ENCODE measurements at regions not wholly inside any gene's neighbourhood (a gene's known extent, or its start where the extent isn't known, plus 50 kb on each side); places are given as distances from the start of the nearest gene placed in this dataset.

DNA sequence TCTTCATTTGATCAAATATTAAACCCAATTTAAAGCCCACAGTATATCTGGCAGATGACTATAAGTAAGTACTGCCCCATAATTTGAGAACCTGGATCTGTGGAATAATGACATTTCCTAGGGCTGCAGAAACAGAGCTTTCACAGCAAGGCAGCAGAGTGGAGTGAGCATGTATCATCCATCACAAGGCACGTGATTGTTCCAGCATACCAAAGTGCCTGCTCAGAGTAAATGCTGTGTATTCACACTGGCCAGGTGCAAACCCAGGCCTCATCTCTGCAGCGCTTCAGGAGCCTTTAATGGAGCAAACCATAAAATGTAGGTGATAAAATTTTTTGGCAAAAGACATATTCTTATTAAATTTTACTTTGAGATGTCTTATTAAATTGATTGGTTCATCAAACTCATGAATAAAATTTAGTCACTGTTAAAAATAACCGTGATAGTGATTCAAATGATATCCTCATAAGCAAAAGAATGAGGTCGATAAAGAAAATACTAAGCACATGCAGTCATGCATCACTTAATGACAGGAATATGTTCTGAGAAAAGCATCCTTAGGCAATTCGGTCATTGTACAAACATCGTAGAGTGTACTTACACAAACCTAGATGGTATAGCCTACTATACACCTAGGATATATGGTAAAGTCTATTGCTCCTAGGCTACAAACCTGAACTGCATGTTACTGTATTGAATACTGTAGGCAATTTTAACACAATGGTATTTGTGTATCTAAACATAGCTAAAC, 99.3 kb upstream of the SLC24A5 start:
- H3K27ac ChIP-seq = no peak overlapping the region
- H4K20me1 ChIP-seq (ENCODE audit: low read depth) = no peaks in the 10 kb centered on the region
- Mint-ChIP-seq H3K36me3 (no peaks in the 10 kb centered on the region), H3K4me1 (peaks cover 2% of the 10 kb centered on the region), H3K4me3 (no peak overlapping the region), H3K27me3 (ENCODE audit: insufficient read depth, low read depth) (no peaks in the 10 kb centered on the region), H3K9me3 (no peaks in the 10 kb centered on the region), H3K27ac (no peak overlapping the region)
- no peaks in the 10 kb centered on the region for H3K27me3 ChIP-seq
- TF ChIP-seq EZH2 (IDR thresholded peaks at IDR 0.05) = no peak
- TF ChIP-seq CTCF (IDR thresholded peaks at IDR 0.05) = no peak
- no peak for TF ChIP-seq EZH2phosphoT487 (IDR thresholded peaks at IDR 0.05)
- H3K9me3 ChIP-seq (ENCODE audit: low read depth) = no peaks in the 10 kb centered on the region
- no peaks in the 10 kb centered on the region for H3K79me2 ChIP-seq (ENCODE audit: low read depth)
- DNase-seq (ENCODE audit: low spot score) = no peak
- no peaks in the 10 kb centered on the region for H3K4me1 ChIP-seq
- H3K4me3 ChIP-seq = no peak overlapping the region
- H3F3A ChIP-seq (ENCODE audit: low read depth) = no peaks in the 10 kb centered on the region
- H3K9ac ChIP-seq = no peak overlapping the region
- no peak overlapping the region for H3K4me2 ChIP-seq
- H3K36me3 ChIP-seq = no peaks in the 10 kb centered on the region
- no peak overlapping the region for H2AFZ ChIP-seq (replicated peaks)

DNA sequence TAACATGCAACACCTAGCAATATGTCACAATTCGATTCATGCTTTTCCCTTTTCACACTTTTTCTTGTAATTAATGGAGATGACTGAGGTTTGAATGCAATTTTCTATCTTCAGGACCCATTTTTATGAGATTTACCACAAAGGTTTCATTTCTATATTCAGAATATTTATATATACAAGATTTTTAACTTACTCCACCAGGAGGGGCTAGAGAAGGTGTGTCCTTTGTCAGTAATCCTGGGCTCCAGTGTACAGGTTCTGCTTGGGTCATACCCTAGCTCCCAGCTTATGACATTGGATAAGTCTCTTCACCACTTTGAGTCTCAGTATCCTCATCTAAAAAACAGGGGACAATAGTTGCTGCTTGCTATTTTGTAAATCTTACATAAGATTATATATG, 95.7 kb upstream of the SLC24A5 start:
- DNase-seq (ENCODE audit: low spot score) = no peak
- H3K4me3 Mint-ChIP-seq = no peak overlapping the region

GRCh38 chr15:48028712-48029111, 92.1 kb upstream of the SLC24A5 start:
- no peaks in the 10 kb centered on the region for H3F3A ChIP-seq (ENCODE audit: low read depth)
- H3K4me2 ChIP-seq = no peak overlapping the region
- DNase-seq (ENCODE audit: low spot score) = no peak
- H3K4me3 ChIP-seq = no peak overlapping the region
- no peaks in the 10 kb centered on the region for H3K27me3 Mint-ChIP-seq (ENCODE audit: insufficient read depth, low read depth)
- no peaks in the 10 kb centered on the region for H3K79me2 ChIP-seq (ENCODE audit: low read depth)
- H3K27ac ChIP-seq = no peak overlapping the region
- no peaks in the 10 kb centered on the region for H4K20me1 ChIP-seq (ENCODE audit: low read depth)
- H3K27ac Mint-ChIP-seq = no peak overlapping the region
- TF ChIP-seq EZH2phosphoT487 (IDR thresholded peaks at IDR 0.05) (no peak), CTCF (IDR thresholded peaks at IDR 0.05) (no peak), EZH2 (IDR thresholded peaks at IDR 0.05) (no peak)
- no peaks in the 10 kb centered on the region for H3K4me1 ChIP-seq
- no peaks in the 10 kb centered on the region for H3K36me3 ChIP-seq
- H3K36me3 Mint-ChIP-seq = no peaks in the 10 kb centered on the region
- peaks cover 2% of the 10 kb centered on the region for H3K9me3 Mint-ChIP-seq
- H2AFZ ChIP-seq (replicated peaks) = no peak overlapping the region
- H3K9me3 ChIP-seq (ENCODE audit: low read depth) = no peaks in the 10 kb centered on the region
- no peaks in the 10 kb centered on the region for H3K27me3 ChIP-seq
- H3K4me1 Mint-ChIP-seq = no peaks in the 10 kb centered on the region
- H3K9ac ChIP-seq = no peak overlapping the region
- no peak overlapping the region for H3K4me3 Mint-ChIP-seq

More for the DNA sequence above, 95.7 kb upstream of the SLC24A5 start:
- Histone ChIP-seq H3K79me2 (ENCODE audit: low read depth) (no peaks in the 10 kb centered on the region), H3K27me3 (no peaks in the 10 kb centered on the region), H4K20me1 (ENCODE audit: low read depth) (no peaks in the 10 kb centered on the region), H3K4me1 (no peaks in the 10 kb centered on the region), H3K9ac (no peak overlapping the region), H3K4me2 (no peak overlapping the region), H3K9me3 (ENCODE audit: low read depth) (no peaks in the 10 kb centered on the region), H3K27ac (no peak overlapping the region), H3F3A (ENCODE audit: low read depth) (no peaks in the 10 kb centered on the region), H3K4me3 (no peak overlapping the region), H2AFZ (replicated peaks) (no peak overlapping the region), H3K36me3 (no peaks in the 10 kb centered on the region)
- H3K27me3 Mint-ChIP-seq (ENCODE audit: insufficient read depth, low read depth) = no peaks in the 10 kb centered on the region
- no peaks in the 10 kb centered on the region for H3K36me3 Mint-ChIP-seq
- H3K9me3 Mint-ChIP-seq = peaks cover 2% of the 10 kb centered on the region
- H3K4me1 Mint-ChIP-seq = peaks cover 2% of the 10 kb centered on the region
- TF ChIP-seq EZH2phosphoT487 (IDR thresholded peaks at IDR 0.05) (no peak), EZH2 (IDR thresholded peaks at IDR 0.05) (no peak), CTCF (IDR thresholded peaks at IDR 0.05) (no peak)
- no peak overlapping the region for H3K27ac Mint-ChIP-seq
